C4-2B (cell line): ENCODE measurements at regions not wholly inside any gene's neighbourhood (a gene's known extent, or its start where the extent isn't known, plus 50 kb on each side); places are given as distances from the start of the nearest gene placed in this dataset.

Source experiments
- ZFX ChIP-seq: fragments of 450-650 bp; IDR thresholded peaks from 2 replicates; pipeline ENCODE4 v1.6.1; 2017
- TF ChIP-seq, protein P1 (sequence below): fragments of 450-650 bp; conservative IDR thresholded peaks from 2 replicates; pipeline ENCODE4 v1.5.1; 2017; ENCODE audit warnings: mild to moderate bottlenecking

DNA sequence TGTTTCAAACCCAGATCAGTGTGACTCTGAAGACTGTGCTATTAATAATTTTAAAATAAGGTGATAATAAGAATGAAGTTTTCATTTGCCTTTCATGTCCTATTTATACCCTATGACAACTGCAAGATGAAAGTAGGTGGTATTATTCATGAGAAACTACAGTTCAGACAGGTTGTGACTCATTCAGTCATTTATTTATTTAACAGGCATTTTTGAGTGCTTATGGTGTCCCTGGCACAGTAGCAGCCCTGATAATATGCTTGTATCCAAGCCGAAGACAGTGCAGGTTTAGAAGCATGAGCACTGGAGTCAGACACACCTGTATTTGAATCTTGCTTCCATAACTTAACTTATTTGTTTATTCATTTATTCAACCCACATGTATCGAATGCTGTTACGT lies 87.1 kb downstream of the FZD1 start:
- TF ChIP-seq, protein P1, sequence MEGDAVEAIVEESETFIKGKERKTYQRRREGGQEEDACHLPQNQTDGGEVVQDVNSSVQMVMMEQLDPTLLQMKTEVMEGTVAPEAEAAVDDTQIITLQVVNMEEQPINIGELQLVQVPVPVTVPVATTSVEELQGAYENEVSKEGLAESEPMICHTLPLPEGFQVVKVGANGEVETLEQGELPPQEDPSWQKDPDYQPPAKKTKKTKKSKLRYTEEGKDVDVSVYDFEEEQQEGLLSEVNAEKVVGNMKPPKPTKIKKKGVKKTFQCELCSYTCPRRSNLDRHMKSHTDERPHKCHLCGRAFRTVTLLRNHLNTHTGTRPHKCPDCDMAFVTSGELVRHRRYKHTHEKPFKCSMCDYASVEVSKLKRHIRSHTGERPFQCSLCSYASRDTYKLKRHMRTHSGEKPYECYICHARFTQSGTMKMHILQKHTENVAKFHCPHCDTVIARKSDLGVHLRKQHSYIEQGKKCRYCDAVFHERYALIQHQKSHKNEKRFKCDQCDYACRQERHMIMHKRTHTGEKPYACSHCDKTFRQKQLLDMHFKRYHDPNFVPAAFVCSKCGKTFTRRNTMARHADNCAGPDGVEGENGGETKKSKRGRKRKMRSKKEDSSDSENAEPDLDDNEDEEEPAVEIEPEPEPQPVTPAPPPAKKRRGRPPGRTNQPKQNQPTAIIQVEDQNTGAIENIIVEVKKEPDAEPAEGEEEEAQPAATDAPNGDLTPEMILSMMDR: no peak
- TF ChIP-seq ZFX: no peak
